ENCODE measurements at regions not wholly inside any gene's neighbourhood (a gene's known extent, or its start where the extent isn't known, plus 50 kb on each side); places are given as distances from the start of the nearest gene placed in this dataset.
"Not testable (repeated sequence)": the region's sequence is repeated elsewhere in the genome, so short reads cannot be mapped to it uniquely, and the experiment has no call there.

- no peak for TF ChIP-seq CTCF (IDR thresholded peaks at IDR 0.05; ENCODE audit: control insufficient read depth, extremely low read depth, insufficient read depth)
- no peak for DNase-seq (ENCODE audit: low read depth)
- no peak overlapping the region for H3K4me3 ChIP-seq (ENCODE audit: low read depth, low read length)
These were observed 109.3 kb upstream of the TLE1 start for GRCh38 chr9:81798606-81799005.

- TF ChIP-seq CTCF (IDR thresholded peaks at IDR 0.05; ENCODE audit: control insufficient read depth, extremely low read depth, insufficient read depth): no peak
- DNase-seq (ENCODE audit: low read depth): no peak
- H3K4me3 ChIP-seq (ENCODE audit: low read depth, low read length): no peak overlapping the region
These were observed 111.8 kb upstream of the TLE1 start for GRCh38 chr9:81801190-81801589.

GRCh38 chr9:81804306-81804705 is 115.0 kb upstream of the TLE1 start:
- H3K4me3 ChIP-seq (ENCODE audit: low read depth, low read length): no peak overlapping the region
- DNase-seq (ENCODE audit: low read depth): no peak
- TF ChIP-seq CTCF (IDR thresholded peaks at IDR 0.05; ENCODE audit: control insufficient read depth, extremely low read depth, insufficient read depth): no peak

DNA sequence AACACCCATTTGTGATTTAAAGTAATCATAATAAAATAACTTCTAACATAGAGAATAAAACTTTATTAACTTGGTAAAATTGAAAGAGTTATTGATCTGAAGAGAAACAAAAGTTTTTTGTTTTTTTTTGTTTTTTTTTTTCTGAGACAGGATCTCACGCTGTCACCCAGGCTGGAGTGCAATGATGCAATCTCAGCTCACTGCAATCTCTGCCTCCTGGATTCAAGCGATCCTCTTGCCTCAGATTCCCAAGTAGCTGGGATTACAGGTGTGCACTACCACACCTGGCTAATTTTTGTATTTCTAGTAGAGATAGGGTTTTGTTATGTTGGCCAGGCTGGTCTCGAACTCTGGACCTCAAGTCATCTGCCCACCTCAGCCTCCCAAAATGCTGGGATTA is 116.5 kb upstream of the SPATA31D4 start:
- not testable (repeated sequence) for H3K4me3 ChIP-seq (ENCODE audit: low read depth, low read length); DNase-seq (ENCODE audit: low read depth)

DNA sequence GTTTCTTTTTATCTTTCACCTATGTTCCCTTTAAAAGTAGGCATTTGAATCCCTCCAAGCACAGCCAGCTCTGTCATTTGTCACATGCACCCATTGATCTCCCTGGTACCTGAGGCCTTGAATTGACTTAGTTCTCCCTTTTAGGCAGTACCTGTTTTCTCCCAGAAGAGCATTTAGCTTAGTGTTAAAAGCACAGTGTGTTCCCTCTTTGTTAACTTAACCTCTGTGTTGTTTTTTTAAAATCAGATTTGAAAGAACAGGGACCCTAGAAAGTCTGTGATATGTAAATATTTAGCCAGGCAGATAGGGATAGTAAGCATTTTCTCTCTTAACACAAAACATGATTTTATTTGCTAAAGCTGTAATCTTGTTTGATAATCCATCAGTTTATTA is 113.8 kb upstream of the SPATA31D4 start:
- DNase-seq (ENCODE audit: low read depth): peak; percentile 90
- no peak for TF ChIP-seq CTCF (IDR thresholded peaks at IDR 0.05; ENCODE audit: control insufficient read depth, extremely low read depth, insufficient read depth)
- H3K4me3 ChIP-seq (ENCODE audit: low read depth, low read length): no peak overlapping the region

DNA sequence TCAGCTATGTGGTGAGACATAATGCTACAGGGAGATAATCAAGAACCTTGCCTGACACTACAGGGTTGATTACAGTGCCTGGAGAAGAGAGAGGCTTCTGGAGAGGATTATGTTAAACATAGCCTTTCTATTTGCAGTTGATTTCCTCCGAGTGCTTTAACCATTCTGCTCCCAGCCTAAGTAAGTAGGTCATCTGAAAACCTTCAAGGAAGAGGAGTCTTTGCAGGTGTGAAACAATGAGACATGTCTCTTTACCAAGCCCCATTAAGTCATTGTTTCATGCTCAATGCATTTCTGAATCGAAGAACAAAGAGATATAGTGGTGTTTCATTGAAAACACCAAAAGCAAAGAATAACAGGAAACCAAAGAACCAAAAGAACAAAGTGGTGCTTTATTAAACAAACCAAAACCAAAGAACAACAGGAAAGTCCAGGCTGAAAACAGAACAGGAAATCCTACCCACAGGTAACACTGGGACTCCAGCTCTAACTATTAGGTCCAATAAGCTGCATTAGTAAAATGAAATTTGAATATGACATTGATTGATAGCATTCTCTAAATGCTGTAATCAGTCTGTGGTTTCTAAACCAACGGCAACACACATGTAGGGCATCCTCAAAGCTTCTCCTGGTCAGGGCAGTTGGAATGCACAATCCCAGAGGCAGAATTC is 113.3 kb upstream of the SPATA31D4 start:
- H3K4me3 ChIP-seq (ENCODE audit: low read depth, low read length): no peak overlapping the region
- DNase-seq (ENCODE audit: low read depth): peak; percentile 22
- no peak for TF ChIP-seq CTCF (IDR thresholded peaks at IDR 0.05; ENCODE audit: control insufficient read depth, extremely low read depth, insufficient read depth)

- no peak for DNase-seq (ENCODE audit: low read depth)
- H3K4me3 ChIP-seq (ENCODE audit: low read depth, low read length): no peak overlapping the region
- no peak for TF ChIP-seq CTCF (IDR thresholded peaks at IDR 0.05; ENCODE audit: control insufficient read depth, extremely low read depth, insufficient read depth)
These were observed 112.4 kb upstream of the SPATA31D4 start for GRCh38 chr9:81815781-81816180.

Measured in LNCaP clone FGC (cell line).